ENCODE measurements at regions not wholly inside any gene's neighbourhood (a gene's known extent, or its start where the extent isn't known, plus 50 kb on each side); places are given as distances from the start of the nearest gene placed in this dataset.

GRCh38 chr2:226489775-226490541, 309.7 kb downstream of the IRS1 start:
- Histone ChIP-seq H3K4me1 (ENCODE audit: insufficient read depth, low read length) (no peaks in the 10 kb centered on the region), H3K9ac (ENCODE audit: low read depth, low read length) (no peak overlapping the region), H3K9me3 (ENCODE audit: insufficient read depth, low read length, severe bottlenecking) (no peaks in the 10 kb centered on the region), H3K79me2 (ENCODE audit: insufficient read depth, low read length) (no peaks in the 10 kb centered on the region), H3K36me3 (ENCODE audit: insufficient read depth, low read length) (no peaks in the 10 kb centered on the region), H3K27ac (ENCODE audit: low read length) (no peak overlapping the region), H3K4me2 (ENCODE audit: insufficient read depth, low read length) (no peak overlapping the region), H3K27me3 (ENCODE audit: insufficient read depth, low read length, poor library complexity) (no peaks in the 10 kb centered on the region), H2AFZ (ENCODE audit: low read depth, low read length) (no peak overlapping the region), H3K4me3 (ENCODE audit: low read depth in 1 of 2, low read length in 2 of 2) (no peak overlapping the region), H4K20me1 (ENCODE audit: insufficient read depth, low read length) (no peaks in the 10 kb centered on the region)
- ATAC-seq (ENCODE audit: insufficient read depth, low read depth) (no peak), DNase-seq (no peak)
- TF ChIP-seq CTCF (IDR thresholded peaks at IDR 0.05; ENCODE audit: borderline replicate concordance, extremely low read depth, low read length, poor library complexity, severe bottlenecking) (no peak), EZH2 (IDR thresholded peaks at IDR 0.05; ENCODE audit: borderline replicate concordance, low read depth, low read length, severe bottlenecking) (no peak)

GRCh38 chr2:226488034-226488433, 311.6 kb downstream of the IRS1 start:
- Histone ChIP-seq H3K4me2 (ENCODE audit: insufficient read depth, low read length) (no peak overlapping the region), H3K9ac (ENCODE audit: low read depth, low read length) (no peak overlapping the region), H3K36me3 (ENCODE audit: insufficient read depth, low read length) (no peaks in the 10 kb centered on the region), H3K27ac (ENCODE audit: low read length) (no peak overlapping the region), H3K4me1 (ENCODE audit: insufficient read depth, low read length) (no peaks in the 10 kb centered on the region), H3K27me3 (ENCODE audit: insufficient read depth, low read length, poor library complexity) (no peaks in the 10 kb centered on the region), H3K4me3 (ENCODE audit: low read depth in 1 of 2, low read length in 2 of 2) (no peak overlapping the region), H3K79me2 (ENCODE audit: insufficient read depth, low read length) (no peaks in the 10 kb centered on the region), H4K20me1 (ENCODE audit: insufficient read depth, low read length) (no peaks in the 10 kb centered on the region), H3K9me3 (ENCODE audit: insufficient read depth, low read length, severe bottlenecking) (no peaks in the 10 kb centered on the region), H2AFZ (ENCODE audit: low read depth, low read length) (no peak overlapping the region)
- ATAC-seq (ENCODE audit: insufficient read depth, low read depth) (no peak), DNase-seq (no peak)
- TF ChIP-seq EZH2 (IDR thresholded peaks at IDR 0.05; ENCODE audit: borderline replicate concordance, low read depth, low read length, severe bottlenecking) = no peak
- TF ChIP-seq CTCF (IDR thresholded peaks at IDR 0.05; ENCODE audit: borderline replicate concordance, extremely low read depth, low read length, poor library complexity, severe bottlenecking) = no peak

GRCh38 chr2:226487573-226487972, 312.0 kb downstream of the IRS1 start:
- Histone ChIP-seq H4K20me1 (ENCODE audit: insufficient read depth, low read length) (no peaks in the 10 kb centered on the region), H3K4me2 (ENCODE audit: insufficient read depth, low read length) (no peak overlapping the region), H3K27ac (ENCODE audit: low read length) (no peak overlapping the region), H3K9ac (ENCODE audit: low read depth, low read length) (no peak overlapping the region), H2AFZ (ENCODE audit: low read depth, low read length) (no peak overlapping the region), H3K4me1 (ENCODE audit: insufficient read depth, low read length) (no peaks in the 10 kb centered on the region), H3K27me3 (ENCODE audit: insufficient read depth, low read length, poor library complexity) (no peaks in the 10 kb centered on the region), H3K79me2 (ENCODE audit: insufficient read depth, low read length) (no peaks in the 10 kb centered on the region), H3K36me3 (ENCODE audit: insufficient read depth, low read length) (no peaks in the 10 kb centered on the region), H3K4me3 (ENCODE audit: low read depth in 1 of 2, low read length in 2 of 2) (no peak overlapping the region), H3K9me3 (ENCODE audit: insufficient read depth, low read length, severe bottlenecking) (no peaks in the 10 kb centered on the region)
- ATAC-seq (ENCODE audit: insufficient read depth, low read depth) = no peak
- TF ChIP-seq CTCF (IDR thresholded peaks at IDR 0.05; ENCODE audit: borderline replicate concordance, extremely low read depth, low read length, poor library complexity, severe bottlenecking) = no peak
- no peak for TF ChIP-seq EZH2 (IDR thresholded peaks at IDR 0.05; ENCODE audit: borderline replicate concordance, low read depth, low read length, severe bottlenecking)
- DNase-seq = no peak
